DND-41 (cell line): ENCODE measurements at regions not wholly inside any gene's neighbourhood (a gene's known extent, or its start where the extent isn't known, plus 50 kb on each side); places are given as distances from the start of the nearest gene placed in this dataset.

ENCODE experiments used
- EZH2 ChIP-seq: IDR thresholded peaks from 3 replicates; pipeline ENCODE4 v1.6.1; 2012; ENCODE audit warnings: borderline replicate concordance, low read depth, mild to moderate bottlenecking, moderate library complexity, low read length, inconsistent platforms; ENCODE audit not compliant: severe bottlenecking
- TF ChIP-seq, protein P1 (sequence below): IDR thresholded peaks from 2 replicates; pipeline ENCODE4 v1.5.1; 2012; ENCODE audit warnings: borderline replicate concordance, low read length, moderate library complexity, mild to moderate bottlenecking; ENCODE audit not compliant: poor library complexity, severe bottlenecking; ENCODE audit errors: extremely low read depth

DNA sequence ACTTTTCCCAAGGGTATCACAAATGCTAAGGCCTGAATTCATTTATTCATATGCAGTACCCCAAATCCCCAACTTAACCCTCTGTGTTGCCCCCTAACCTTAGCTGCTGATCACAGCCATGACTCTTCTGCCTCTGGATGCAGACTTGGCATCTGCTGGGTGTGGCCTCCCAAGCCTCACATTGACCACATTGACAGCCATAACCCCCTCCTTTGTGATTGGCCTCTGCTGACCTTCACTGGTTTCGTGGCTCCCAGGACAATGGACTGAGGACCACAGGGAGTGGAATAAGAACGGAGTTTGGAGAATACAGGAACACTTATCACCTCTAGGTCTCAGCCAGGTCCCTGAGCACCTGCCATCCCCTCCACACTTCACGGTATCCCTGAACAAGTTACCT lies 123.6 kb upstream of the CPEB2 start:
- TF ChIP-seq, protein P1, sequence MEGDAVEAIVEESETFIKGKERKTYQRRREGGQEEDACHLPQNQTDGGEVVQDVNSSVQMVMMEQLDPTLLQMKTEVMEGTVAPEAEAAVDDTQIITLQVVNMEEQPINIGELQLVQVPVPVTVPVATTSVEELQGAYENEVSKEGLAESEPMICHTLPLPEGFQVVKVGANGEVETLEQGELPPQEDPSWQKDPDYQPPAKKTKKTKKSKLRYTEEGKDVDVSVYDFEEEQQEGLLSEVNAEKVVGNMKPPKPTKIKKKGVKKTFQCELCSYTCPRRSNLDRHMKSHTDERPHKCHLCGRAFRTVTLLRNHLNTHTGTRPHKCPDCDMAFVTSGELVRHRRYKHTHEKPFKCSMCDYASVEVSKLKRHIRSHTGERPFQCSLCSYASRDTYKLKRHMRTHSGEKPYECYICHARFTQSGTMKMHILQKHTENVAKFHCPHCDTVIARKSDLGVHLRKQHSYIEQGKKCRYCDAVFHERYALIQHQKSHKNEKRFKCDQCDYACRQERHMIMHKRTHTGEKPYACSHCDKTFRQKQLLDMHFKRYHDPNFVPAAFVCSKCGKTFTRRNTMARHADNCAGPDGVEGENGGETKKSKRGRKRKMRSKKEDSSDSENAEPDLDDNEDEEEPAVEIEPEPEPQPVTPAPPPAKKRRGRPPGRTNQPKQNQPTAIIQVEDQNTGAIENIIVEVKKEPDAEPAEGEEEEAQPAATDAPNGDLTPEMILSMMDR: no peak
- no peak for TF ChIP-seq EZH2
